AG20443 (cell line): ENCODE measurements at regions not wholly inside any gene's neighbourhood (a gene's known extent, or its start where the extent isn't known, plus 50 kb on each side); places are given as distances from the start of the nearest gene placed in this dataset.
A peak's percentile ranks its signal among the peaks of the same experiment; 100 is the strongest.

Experiments
- DNase-seq: peaks from one replicate; pipeline ENCODE4 v3.0.0; 2012; ENCODE audit warnings: low spot score, mixed read lengths

GRCh38 chr16:86868786-86869185 lies 290.4 kb downstream of the FOXL1 start:
- no peak for DNase-seq

- no peak for DNase-seq
Measured at GRCh38 chr16:86869288-86870022, 291.1 kb downstream of the FOXL1 start.

GRCh38 chr16:86870380-86870779 lies 292.0 kb downstream of the FOXL1 start:
- no peak for DNase-seq

GRCh38 chr16:86872131-86872530 lies 293.8 kb downstream of the FOXL1 start:
- DNase-seq = no peak

- no peak for DNase-seq
Measured at GRCh38 chr16:86872833-86873232, 294.5 kb downstream of the FOXL1 start.

GRCh38 chr16:86874141-86874540 lies 295.8 kb downstream of the FOXL1 start:
- DNase-seq = peak; percentile 56

GRCh38 chr16:86876499-86876898 lies 298.1 kb downstream of the FOXL1 start:
- no peak for DNase-seq

GRCh38 chr16:86877108-86877507 lies 298.8 kb downstream of the FOXL1 start:
- DNase-seq = no peak

GRCh38 chr16:86877835-86878234 lies 299.5 kb downstream of the FOXL1 start:
- DNase-seq = no peak

- no peak for DNase-seq
Measured at GRCh38 chr16:86878236-86879080, 300.1 kb downstream of the FOXL1 start.

GRCh38 chr16:86879268-86879667 lies 300.9 kb downstream of the FOXL1 start:
- no peak for DNase-seq

- no peak for DNase-seq
Measured at GRCh38 chr16:86880316-86881117, 302.2 kb downstream of the FOXL1 start.

GRCh38 chr16:86881118-86881510 lies 302.8 kb downstream of the FOXL1 start:
- no peak for DNase-seq

- DNase-seq = no peak
Measured at GRCh38 chr16:86881861-86882273, 303.5 kb downstream of the FOXL1 start.

GRCh38 chr16:86882586-86883280 lies 304.4 kb downstream of the FOXL1 start:
- peak; percentile 77 for DNase-seq

GRCh38 chr16:86883583-86884389 lies 305.4 kb downstream of the FOXL1 start:
- no peak for DNase-seq

- no peak for DNase-seq
Measured at GRCh38 chr16:86884390-86884650, 306.0 kb downstream of the FOXL1 start.

GRCh38 chr16:86885139-86885538 lies 306.8 kb downstream of the FOXL1 start:
- DNase-seq = no peak

- DNase-seq = no peak
Measured at GRCh38 chr16:86886651-86887050, 308.3 kb downstream of the FOXL1 start.

- no peak for DNase-seq
Measured at GRCh38 chr16:86887416-86887815, 309.1 kb downstream of the FOXL1 start.
